ENCODE measurements at regions not wholly inside any gene's neighbourhood (a gene's known extent, or its start where the extent isn't known, plus 50 kb on each side); places are given as distances from the start of the nearest gene placed in this dataset.

- intact Hi-C loops (cut with DNase I) = no loop called here
- H3K27ac ChIP-seq = no peak overlapping the region
- H3K27me3 ChIP-seq = no peaks in the 10 kb centered on the region
- ATAC-seq (no peak), DNase-seq (no peak)
- H3K36me3 ChIP-seq (replicated peaks in 1 of 2; ENCODE audit: insufficient read depth in 1 of 2, low read depth in 2 of 2) = no peaks in the 10 kb centered on the region
- no peak overlapping the region for H3K4me3 ChIP-seq
- WGBS, 2 donors = 63 to 70% methylated on average over 4 of the region's 4 CpGs
- H3K4me1 ChIP-seq = no peaks in the 10 kb centered on the region
- TF ChIP-seq CTCF (IDR thresholded peaks at IDR 0.05) (no peak), POLR2A (IDR thresholded peaks at IDR 0.05) (no peak)
- H3K9me3 ChIP-seq = no peaks in the 10 kb centered on the region
Observed at GRCh38 chr2:38223256-38223655, 147.3 kb upstream of the CYP1B1 start.

GRCh38 chr2:38220164-38220563 is 144.2 kb upstream of the CYP1B1 start:
- intact Hi-C loops (cut with DNase I) = no loop called here
- no peaks in the 10 kb centered on the region for H3K9me3 ChIP-seq
- no peak overlapping the region for H3K27ac ChIP-seq
- WGBS, 2 donors = 74 to 77% methylated on average over 3 of the region's 3 CpGs
- no peaks in the 10 kb centered on the region for H3K27me3 ChIP-seq
- no peak overlapping the region for H3K4me3 ChIP-seq
- no peak for DNase-seq
- no peaks in the 10 kb centered on the region for H3K36me3 ChIP-seq (replicated peaks in 1 of 2; ENCODE audit: insufficient read depth in 1 of 2, low read depth in 2 of 2)
- ATAC-seq = no peak
- H3K4me1 ChIP-seq = no peaks in the 10 kb centered on the region
- TF ChIP-seq POLR2A (IDR thresholded peaks at IDR 0.05) = no peak
- TF ChIP-seq CTCF (IDR thresholded peaks at IDR 0.05) = no peak

- Histone ChIP-seq H3K4me1 (no peaks in the 10 kb centered on the region), H3K36me3 (replicated peaks in 1 of 2; ENCODE audit: insufficient read depth in 1 of 2, low read depth in 2 of 2) (no peaks in the 10 kb centered on the region), H3K27me3 (no peaks in the 10 kb centered on the region), H3K9me3 (no peaks in the 10 kb centered on the region), H3K27ac (no peak overlapping the region), H3K4me3 (no peak overlapping the region)
- intact Hi-C loops (cut with DNase I) = no loop called here
- WGBS, 2 donors = 57 to 59% methylated on average over 5 of the region's 5 CpGs
- DNase-seq = no peak
- TF ChIP-seq POLR2A (IDR thresholded peaks at IDR 0.05) (no peak), CTCF (IDR thresholded peaks at IDR 0.05) (no peak)
- ATAC-seq = no peak
Observed at GRCh38 chr2:38218995-38219394, 143.0 kb upstream of the CYP1B1 start.

- no peaks in the 10 kb centered on the region for H3K9me3 ChIP-seq
- intact Hi-C loops (cut with DNase I) = no loop called here
- ATAC-seq (peak; percentile 42), DNase-seq (peak in 1 of 4 donors; percentile 33)
- H3K27me3 ChIP-seq = no peaks in the 10 kb centered on the region
- H3K27ac ChIP-seq = no peak overlapping the region
- H3K4me1 ChIP-seq = no peaks in the 10 kb centered on the region
- no peak overlapping the region for H3K4me3 ChIP-seq
- H3K36me3 ChIP-seq (replicated peaks in 1 of 2; ENCODE audit: insufficient read depth in 1 of 2, low read depth in 2 of 2) = no peaks in the 10 kb centered on the region
- WGBS, 2 donors = 68 to 89% methylated on average over 3 to 4 of the region's 4 CpGs
- TF ChIP-seq POLR2A (IDR thresholded peaks at IDR 0.05) (no peak), CTCF (IDR thresholded peaks at IDR 0.05) (no peak)
Observed at GRCh38 chr2:38218591-38218991, 142.6 kb upstream of the CYP1B1 start.

GRCh38 chr2:38217401-38218188 is 141.6 kb upstream of the CYP1B1 start:
- 63 to 72% methylated on average over 6 of the region's 6 CpGs for WGBS, 2 donors
- H3K27ac ChIP-seq = no peak overlapping the region

More at GRCh38 chr2:38217401-38218188, 141.6 kb upstream of the CYP1B1 start:
- H3K9me3 ChIP-seq = no peaks in the 10 kb centered on the region
- H3K4me1 ChIP-seq = no peaks in the 10 kb centered on the region
- no peaks in the 10 kb centered on the region for H3K36me3 ChIP-seq (replicated peaks in 1 of 2; ENCODE audit: insufficient read depth in 1 of 2, low read depth in 2 of 2)
- H3K27me3 ChIP-seq = no peaks in the 10 kb centered on the region
- intact Hi-C loops (cut with DNase I) = no loop called here
- no peak for DNase-seq
- H3K4me3 ChIP-seq = no peak overlapping the region
- TF ChIP-seq POLR2A (IDR thresholded peaks at IDR 0.05) = no peak
- no peak for TF ChIP-seq CTCF (IDR thresholded peaks at IDR 0.05)
- no peak for ATAC-seq
